ENCODE measurements at regions not wholly inside any gene's neighbourhood (a gene's known extent, or its start where the extent isn't known, plus 50 kb on each side); places are given as distances from the start of the nearest gene placed in this dataset.

DNA sequence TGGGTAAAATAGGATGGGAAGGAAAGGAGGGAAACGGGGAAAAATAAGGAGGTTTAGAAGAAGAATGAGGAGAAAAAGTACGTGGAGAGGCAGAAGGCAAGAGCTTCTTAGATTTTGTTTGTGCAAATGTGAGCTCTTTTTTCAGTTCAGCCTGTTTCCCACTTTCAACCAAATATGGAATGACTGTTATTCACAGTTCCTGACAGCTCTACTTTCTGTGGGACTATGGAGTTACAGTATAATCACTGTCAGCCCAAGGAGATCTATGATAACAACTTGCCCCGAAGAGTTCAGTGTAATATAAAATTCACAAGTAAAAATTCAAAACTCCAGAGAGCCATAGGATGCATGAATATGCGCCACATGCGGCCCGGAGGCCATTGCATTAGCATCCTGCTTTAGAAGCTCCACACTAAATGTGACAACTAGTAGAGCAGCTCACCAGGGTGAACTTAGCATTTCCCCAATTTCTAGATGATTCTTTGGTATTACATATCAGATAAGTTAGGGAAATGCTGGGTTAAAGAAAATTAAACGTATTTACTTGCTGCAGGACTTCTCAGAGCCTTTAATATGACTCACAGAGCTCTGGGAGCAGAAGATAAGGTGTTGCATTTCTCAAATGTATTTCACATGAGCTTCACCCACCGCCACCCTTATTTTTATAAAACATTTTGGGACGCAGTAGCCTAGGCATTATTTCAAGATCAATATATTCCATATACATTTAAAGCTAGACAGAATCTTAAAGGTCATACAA, 234.6 kb downstream of the EBLN2 start:
- Histone ChIP-seq H3K27me3 (ENCODE audit: control insufficient read depth, insufficient read depth, low read length) (no peaks in the 10 kb centered on the region), H3K9ac (ENCODE audit: low read depth, low read length) (no peak overlapping the region), H3K14ac (replicated peaks; ENCODE audit: low read depth, low read length) (no peak overlapping the region), H3K79me1 (ENCODE audit: low read depth in 1 of 2, low read length in 2 of 2) (no peaks in the 10 kb centered on the region), H2AK5ac (ENCODE audit: low read depth, low read length) (no peak overlapping the region), H4K91ac (ENCODE audit: insufficient read depth, low read depth, low read length) (no peak overlapping the region), H2AFZ (replicated peaks; ENCODE audit: low read length, poor library complexity) (no peak overlapping the region), H3K56ac (ENCODE audit: extremely low read depth, insufficient read depth, low read length) (no peak overlapping the region), H3K23ac (ENCODE audit: low read depth, low read length) (no peak overlapping the region), H3K36me3 (ENCODE audit: control insufficient read depth, insufficient read depth, low read length) (no peaks in the 10 kb centered on the region), H3K4me1 (ENCODE audit: control insufficient read depth, insufficient read depth, low read length) (no peaks in the 10 kb centered on the region), H2AK9ac (replicated peaks; ENCODE audit: low read depth, low read length, poor library complexity) (no peak overlapping the region), H3K18ac (ENCODE audit: low read depth, low read length) (no peak overlapping the region), H3K9me1 (ENCODE audit: insufficient read depth, low read length) (no peaks in the 10 kb centered on the region), H4K8ac (ENCODE audit: low read depth in 2 of 2, low read length in 2 of 2) (no peak overlapping the region), H4K5ac (ENCODE audit: low read depth, low read length) (no peak overlapping the region), H2BK5ac (ENCODE audit: low read depth, low read length, poor library complexity, severe bottlenecking) (no peak overlapping the region), H2BK15ac (ENCODE audit: low read depth, low read length) (no peak overlapping the region), H3K9me3 (ENCODE audit: control insufficient read depth, insufficient read depth, low read length) (no peaks in the 10 kb centered on the region), H2BK20ac (ENCODE audit: low read depth, low read length) (no peak overlapping the region), H3K27ac (ENCODE audit: insufficient read depth, low read length) (no peak overlapping the region), H4K20me1 (ENCODE audit: insufficient read depth, low read length) (no peaks in the 10 kb centered on the region), H3K4me2 (ENCODE audit: low read depth, low read length) (no peak overlapping the region), H3K4ac (ENCODE audit: low read depth, low read length) (no peak overlapping the region), H3K4me3 (ENCODE audit: insufficient read depth, low read depth, low read length) (no peak overlapping the region), H2BK120ac (ENCODE audit: low read depth, low read length) (no peak overlapping the region)
- WGBS, 2 experiments (ENCODE audit: extremely low coverage in 2 of 2, insufficient read length in 1 of 2): 89% methylated on average over 2 of the region's 9 CpGs; no CpG with 5 or more reads in 1 of the 2 experiments
- ChIA-PET POLR2A (ENCODE audit: unreplicated experiment) (no interaction called here), CTCF (interaction anchor here (1.1 kb wide), 1 partner anchor 10 kb away, joined by 4 read pairs; no protein-coding TSS in a partner anchor)
- intact Hi-C loops (cut with micrococcal nuclease) (no loop called here), in situ Hi-C loops (cut with MboI; ENCODE audit: low sequenced_read_pairs) (no loop called here), dilution Hi-C loops (cut with HindIII; ENCODE audit: low sequenced_read_pairs, unreplicated experiment) (no loop called here)
- no peak for ATAC-seq (ENCODE audit: low read depth)
- TF ChIP-seq FOS (IDR thresholded peaks at IDR 0.05; ENCODE audit: low read depth, low read length): no peak
- no peak for DNase-seq
- no TSS peak for BruUV-seq (replicated peaks)
